GM12878 (cell line): ENCODE measurements at regions not wholly inside any gene's neighbourhood (a gene's known extent, or its start where the extent isn't known, plus 50 kb on each side); places are given as distances from the start of the nearest gene placed in this dataset.

ENCODE experiments used
- ATAC-seq: fragments of 200-7000 bp; cut with Tn5 transposase; 3 replicates; pipeline ENCODE4 v1.9.1; 2020; ENCODE audit warnings: mild to moderate bottlenecking, moderate library complexity
- BruUV-seq: library from RNA; stranded (reverse); fragments of 400-500 nt; replicated peaks from 2 replicates; lab custom pipeline; 2021; lab: Mats Ljungman, UMichigan
- CTCF ChIA-PET: fragments of 300-600 bp; sonication (Branson Sonifier 250); formaldehyde crosslinking; extraction: SDS; loops from one replicate; lab custom pipeline; 2021; ENCODE audit warnings: inconsistent platforms; lab: Yijun Ruan, JAX
- POLR2A ChIA-PET: fragments of 350-600 bp; formaldehyde crosslinking; extraction: SDS; loops from one replicate; lab custom pipeline; 2021; ENCODE audit warnings: inconsistent platforms; lab: Charles Lee
- RAD21 ChIA-PET: fragments of 300-600 bp; sonication (Branson Sonifier 250); formaldehyde crosslinking; loops from one replicate; lab custom pipeline; 2023; ENCODE audit warnings: antibody characterized with exemption; ENCODE audit not compliant: unreplicated experiment; lab: Charles Lee
- SMC1A ChIA-PET: fragments of 300-600 bp; sonication (Branson Sonifier 250); formaldehyde crosslinking; loops from one replicate; lab custom pipeline; 2023; ENCODE audit not compliant: unreplicated experiment, uncharacterized antibody; lab: Charles Lee
- DNase-seq: peaks from one replicate; pipeline ENCODE4 v3.0.0-alpha.2; 2011; ENCODE audit warnings: low read depth, low spot score
- FAIRE-seq: peaks from 3 replicates; lab custom pipeline; 2011; peaks lifted over from hg19 to GRCh38; lab: Jason Lieb, UNC
- H2AFZ ChIP-seq: 2 replicates; pipeline ENCODE4 v1.6.0; 2011; ENCODE audit warnings: low read depth, low read length, control low read depth; ENCODE audit not compliant: control insufficient read depth
- H3K27ac ChIP-seq: 2 replicates; pipeline ENCODE4 v1.5.1; 2011; ENCODE audit warnings: control low read depth; ENCODE audit not compliant: control insufficient read depth, insufficient read depth
- H3K27me3 ChIP-seq, 2 experiments: replicated peaks in 1 of 2; 2 replicates each; pipeline versions ENCODE4 v1.6.0 to v1.6.1; 2011; ENCODE audit warnings: low read length in 1 of 2; ENCODE audit not compliant: control insufficient read depth in 2 of 2, insufficient read depth in 2 of 2
- H3K36me3 ChIP-seq, 2 experiments: 2 replicates each; pipeline ENCODE4 v1.5.1; 2011; ENCODE audit warnings: low read length in 1 of 2; ENCODE audit not compliant: control insufficient read depth in 2 of 2, insufficient read depth in 2 of 2
- H3K4me1 ChIP-seq: 2 replicates; pipeline ENCODE4 v1.6.1; 2011; ENCODE audit warnings: mild to moderate bottlenecking, low read length, moderate library complexity, mixed read lengths; ENCODE audit not compliant: control insufficient read depth, insufficient read depth
- H3K4me2 ChIP-seq: 2 replicates; pipeline ENCODE4 v1.6.0; 2011; ENCODE audit warnings: control low read depth; ENCODE audit not compliant: control insufficient read depth, insufficient read depth
- H3K4me3 ChIP-seq: fragments of 200-600 bp; sonication (generic); 2 replicates; pipeline ENCODE4 v1.5.1; 2016
- H3K79me2 ChIP-seq: 2 replicates; pipeline ENCODE4 v1.6.0; 2011; ENCODE audit warnings: low read length; ENCODE audit not compliant: control insufficient read depth, insufficient read depth
- H3K9ac ChIP-seq: 2 replicates; pipeline ENCODE4 v1.8.0; 2011; ENCODE audit warnings: low read length, control low read depth, mixed read lengths; ENCODE audit not compliant: control insufficient read depth, insufficient read depth
- H3K9me3 ChIP-seq: replicated peaks from 3 replicates; pipeline ENCODE4 v1.5.1; 2011; ENCODE audit warnings: mild to moderate bottlenecking, low read length; ENCODE audit not compliant: control insufficient read depth, insufficient read depth
- H4K20me1 ChIP-seq: 2 replicates; pipeline ENCODE4 v1.6.0; 2011; ENCODE audit not compliant: control insufficient read depth, insufficient read depth
- ATF7 ChIP-seq: fragments of 450-650 bp; IDR thresholded peaks from 2 replicates; pipeline ENCODE4 v1.6.1; 2016; ENCODE audit warnings: low read depth, mild to moderate bottlenecking
- ELK1 ChIP-seq: IDR thresholded peaks from 2 replicates; pipeline ENCODE4 v1.6.1; 2012; ENCODE audit warnings: low read depth, low read length, improper control_type of control experiment
- HCFC1 ChIP-seq: fragments of 150-350 bp; IDR thresholded peaks from 2 replicates; pipeline ENCODE4 v1.6.1; 2014; ENCODE audit warnings: low read length
- IKZF1 ChIP-seq: fragments of 450-650 bp; conservative IDR thresholded peaks from 2 replicates; pipeline ENCODE4 v1.6.1; 2017; ENCODE audit warnings: antibody characterized with exemption, mild to moderate bottlenecking
- IKZF2 ChIP-seq, 2 experiments: fragments of 450-650 bp; IDR thresholded peaks; 2 replicates each; pipeline ENCODE4 v1.6.1; 2017; ENCODE audit warnings: mild to moderate bottlenecking in 2 of 2, moderate library complexity in 2 of 2
- MTA2 ChIP-seq: fragments of 450-650 bp; IDR thresholded peaks from 2 replicates; pipeline ENCODE4 v1.6.1; 2016; ENCODE audit warnings: low read depth, mild to moderate bottlenecking, moderate library complexity
- MTA3 ChIP-seq: IDR thresholded peaks from 2 replicates; pipeline ENCODE4 v1.6.1; 2012; ENCODE audit warnings: low read length, inconsistent platforms, borderline replicate concordance
- NKRF ChIP-seq: fragments of 450-650 bp; conservative IDR thresholded peaks from 2 replicates; pipeline ENCODE4 v1.6.1; 2017; ENCODE audit warnings: mild to moderate bottlenecking, moderate library complexity
- NR2C2 ChIP-seq: IDR thresholded peaks from 2 replicates; pipeline ENCODE4 v1.6.1; 2011; ENCODE audit warnings: borderline replicate concordance, low read depth; ENCODE audit not compliant: control insufficient read depth, insufficient read length
- RAD21 ChIP-seq: IDR thresholded peaks from 2 replicates; pipeline ENCODE4 v1.6.1; 2011; ENCODE audit warnings: mild to moderate bottlenecking, low read depth, low read length, moderate library complexity; ENCODE audit not compliant: insufficient read depth
- STAT1 ChIP-seq: fragments of 450-650 bp; conservative IDR thresholded peaks from 2 replicates; pipeline ENCODE4 v1.6.1; 2014; ENCODE audit warnings: antibody characterized with exemption, mild to moderate bottlenecking
- WGBS: methylation state at CpG from one replicate; pipeline ENCODE4 v1.1.6; 2016; ENCODE audit warnings: low lambda C conversion rate; ENCODE audit not compliant: insufficient replicate concordance, insufficient coverage; ENCODE audit errors: missing lambda C conversion rate; 5-methylcytosine and 5-hydroxymethylcytosine counted together
- in situ Hi-C: fragments of 300-500 bp; cut with MboI; formaldehyde crosslinking; loops from 9 replicates; pipeline ENCODE4 v1.14.3; 2018; ENCODE audit warnings: mixed read lengths
- intact Hi-C: fragments of 100-400 bp; cut with micrococcal nuclease; formaldehyde crosslinking; loops from one replicate; pipeline ENCODE4 v1.14.2; 2022; ENCODE audit not compliant: unreplicated experiment
- TF ChIP-seq, protein P1 (sequence below): fragments of 450-650 bp; IDR thresholded peaks from 2 replicates; pipeline ENCODE4 v1.6.1; 2017; ENCODE audit warnings: mild to moderate bottlenecking

DNA sequence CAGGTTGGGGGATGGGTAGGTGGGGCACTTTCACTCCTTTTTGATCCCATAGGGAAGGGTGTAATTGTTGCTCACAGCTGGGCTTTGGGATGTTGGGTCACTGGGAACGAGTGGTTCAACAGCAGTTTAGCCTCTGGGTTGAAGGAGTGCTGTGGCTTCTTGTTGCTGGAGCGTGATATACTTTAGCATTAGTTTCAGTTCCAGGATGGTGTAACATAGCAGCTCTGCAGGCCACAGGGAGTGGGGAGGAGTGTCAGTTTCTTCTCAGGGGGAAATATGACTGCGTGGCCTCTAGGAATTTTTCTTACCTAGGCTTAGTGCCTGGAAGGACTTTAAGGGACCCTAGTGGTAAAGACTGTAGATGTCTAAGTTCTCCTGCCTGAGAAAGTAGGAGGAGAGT is 1105.3 kb upstream of the TMPRSS15 start:
- intact Hi-C loops (no loop called here), in situ Hi-C loops (no loop called here)
- H3K27me3 ChIP-seq, result no peaks in the 10 kb centered on the region
- peak; percentile 47 for TF ChIP-seq IKZF1
- TF ChIP-seq IKZF2 (IDR thresholded peaks at IDR 0.05), result peak in 1 of 2 experiments; percentile 21; a peak in 2 of 4 replicates
- TF ChIP-seq HCFC1, result no peak
- H3K27ac ChIP-seq, result no peak overlapping the region
- RAD21 ChIA-PET, result interaction anchor here (0.8 to 1.6 kb wide), 5 partner anchors 11 to 530 kb away, joined by 3 to 4 read pairs (median 3); no protein-coding TSS in a partner anchor
- 0% methylated on average over 3 of the region's 3 CpGs for WGBS
- no peaks in the 10 kb centered on the region; the same call in 2 of the 3 replicates for H3K9me3 ChIP-seq
- no peak overlapping the region for H3K4me2 ChIP-seq
- ATAC-seq (peak; percentile 69), DNase-seq (no peak), FAIRE-seq (no peak)
- H3K4me1 ChIP-seq, result no peaks in the 10 kb centered on the region
- BruUV-seq, result no TSS peak
- H3K9ac ChIP-seq, result no peak overlapping the region
- no peak overlapping the region for H3K4me3 ChIP-seq
- H4K20me1 ChIP-seq, result no peaks in the 10 kb centered on the region
- H3K36me3 ChIP-seq, result no peaks in the 10 kb centered on the region
- CTCF ChIA-PET, result interaction anchor here (1.0 to 1.5 kb wide), 5 partner anchors 10 to 534 kb away, joined by 3 to 5 read pairs (median 3); no protein-coding TSS in a partner anchor
- POLR2A ChIA-PET, result interaction anchor here (1.5 kb wide), 1 partner anchor 45 kb away, joined by 3 read pairs; no protein-coding TSS in a partner anchor
- no peak overlapping the region for H2AFZ ChIP-seq
- SMC1A ChIA-PET, result interaction anchor here (0.7 to 2.1 kb wide), 9 partner anchors 9 to 98 kb away, joined by 3 to 8 read pairs (median 4); no protein-coding TSS in a partner anchor
- no peaks in the 10 kb centered on the region for H3K79me2 ChIP-seq

- ChIA-PET CTCF (no interaction called here), SMC1A (interaction anchor here (1.6 to 2.1 kb wide), 2 partner anchors 16 to 97 kb away, joined by 5 read pairs; no protein-coding TSS in a partner anchor), POLR2A (no interaction called here), RAD21 (no interaction called here)
- BruUV-seq, result no TSS peak
- Histone ChIP-seq H3K79me2 (no peaks in the 10 kb centered on the region), H3K4me3 (no peak overlapping the region), H3K4me2 (no peak overlapping the region), H3K4me1 (no peaks in the 10 kb centered on the region), H3K9ac (no peak overlapping the region), H3K9me3 (no peaks in the 10 kb centered on the region; the same call in 2 of the 3 replicates), H3K27me3 (no peaks in the 10 kb centered on the region), H3K27ac (no peak overlapping the region), H4K20me1 (no peaks in the 10 kb centered on the region), H3K36me3 (no peaks in the 10 kb centered on the region), H2AFZ (no peak overlapping the region)
- ATAC-seq (peak; percentile 85), DNase-seq (no peak), FAIRE-seq (no peak)
- TF ChIP-seq, protein P1, sequence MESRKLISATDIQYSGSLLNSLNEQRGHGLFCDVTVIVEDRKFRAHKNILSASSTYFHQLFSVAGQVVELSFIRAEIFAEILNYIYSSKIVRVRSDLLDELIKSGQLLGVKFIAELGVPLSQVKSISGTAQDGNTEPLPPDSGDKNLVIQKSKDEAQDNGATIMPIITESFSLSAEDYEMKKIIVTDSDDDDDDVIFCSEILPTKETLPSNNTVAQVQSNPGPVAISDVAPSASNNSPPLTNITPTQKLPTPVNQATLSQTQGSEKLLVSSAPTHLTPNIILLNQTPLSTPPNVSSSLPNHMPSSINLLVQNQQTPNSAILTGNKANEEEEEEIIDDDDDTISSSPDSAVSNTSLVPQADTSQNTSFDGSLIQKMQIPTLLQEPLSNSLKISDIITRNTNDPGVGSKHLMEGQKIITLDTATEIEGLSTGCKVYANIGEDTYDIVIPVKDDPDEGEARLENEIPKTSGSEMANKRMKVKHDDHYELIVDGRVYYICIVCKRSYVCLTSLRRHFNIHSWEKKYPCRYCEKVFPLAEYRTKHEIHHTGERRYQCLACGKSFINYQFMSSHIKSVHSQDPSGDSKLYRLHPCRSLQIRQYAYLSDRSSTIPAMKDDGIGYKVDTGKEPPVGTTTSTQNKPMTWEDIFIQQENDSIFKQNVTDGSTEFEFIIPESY, result no peak
- TF ChIP-seq ATF7 (0 out of 2 replicates have a peak, but pooled peaks have one; percentile 14), RAD21 (no peak), STAT1 (no peak), MTA2 (0 out of 2 replicates have a peak, but pooled peaks have one; percentile 31), ELK1 (no peak), MTA3 (no peak), NKRF (no peak), NR2C2 (no peak)
- intact Hi-C loops, result no loop called here
- WGBS, result 33% methylated on average over 4 of the region's 4 CpGs
- in situ Hi-C loops, result no loop called here
Observed at GRCh38 chr21:19510057-19510456, 1106.5 kb upstream of the TMPRSS15 start.
